Ovary (tissue), 7 donors: ENCODE measurements at regions not wholly inside any gene's neighbourhood (a gene's known extent, or its start where the extent isn't known, plus 50 kb on each side); places are given as distances from the start of the nearest gene placed in this dataset.

ENCODE experiments used
- DNase-seq, 5 donors: peaks; one replicate each; pipeline ENCODE4 v3.0.0-alpha.2; 2019 to 2020
- H3K27ac ChIP-seq, 2 donors: fragments of 200-600 bp; one replicate each; pipeline versions ENCODE4 v1.5.1 to v1.8.0; 2019 to 2022
- H3K27me3 ChIP-seq: fragments of 200-600 bp; one replicate; pipeline ENCODE4 v1.8.0; 2022
- H3K36me3 ChIP-seq: fragments of 200-600 bp; sonication (generic); one replicate; pipeline ENCODE4 v1.5.1; 2019
- H3K4me1 ChIP-seq: one replicate; pipeline ENCODE4 v1.8.1; 2013; ENCODE audit warnings: mild to moderate bottlenecking, moderate library complexity; ENCODE audit not compliant: insufficient read depth
- H3K4me3 ChIP-seq: fragments of 200-600 bp; sonication (generic); one replicate; pipeline ENCODE4 v1.5.1; 2017
- H3K9me3 ChIP-seq, 2 donors: fragments of 200-600 bp in 1 of 2; sonication (generic) in 1 of 2; one replicate each; pipeline versions ENCODE4 v1.5.1 to v1.8.1; 2013 to 2019; ENCODE audit warnings: mild to moderate bottlenecking in 1 of 2, moderate library complexity in 1 of 2
- CTCF ChIP-seq, 3 donors: fragments of 450-650 bp in 2 of 3; fragments of 200-600 bp in 1 of 3; IDR thresholded peaks; one replicate each; pipeline versions ENCODE4 v1.5.1 to v1.8.0; 2016 to 2022; ENCODE audit warnings: antibody characterized with exemption in 3 of 3, mild to moderate bottlenecking in 1 of 3
- EP300 ChIP-seq: sonication (generic); formaldehyde crosslinking; IDR thresholded peaks from one replicate; pipeline ENCODE4 v1.6.1; 2017; ENCODE audit warnings: antibody characterized with exemption
- POLR2A ChIP-seq: fragments of 450-650 bp; IDR thresholded peaks from one replicate; pipeline ENCODE4 v1.6.1; 2017; ENCODE audit warnings: antibody characterized with exemption, mild to moderate bottlenecking, moderate library complexity
- WGBS, 3 donors: extraction: QIAGEN DNeasy Blood & Tissue Kit in 1 of 3; methylation state at CpG; one replicate each; pipeline versions ENCODE4 v1.1.5 to v1.1.7; 2013 to 2017; 5-methylcytosine and 5-hydroxymethylcytosine counted together
- intact Hi-C, 4 donors: fragments of 100-400 bp; cut with DNase I; formaldehyde crosslinking; loops; one replicate each; pipeline versions ENCODE4 v1.11.0 to v1.15.1; 2022 to 2023
- donor health status: DM: no; HTN: no; CAD: no; lungs with moderate emphysema.
- donor health status: DM: no; HTN: no; CAD: no.
- donor health status: Bipolar disorder and iron deficiency.
- donor health status: DM: no; HTN: no; CAD: no.
- donor health status: DM: yes; HTN: yes; CAD: no.

- no peaks in the 10 kb centered on the region for H3K27me3 ChIP-seq
- no peak overlapping the region for H3K4me3 ChIP-seq
- no peak overlapping the region for H3K27ac ChIP-seq
- no peak for DNase-seq
- H3K36me3 ChIP-seq, result no peaks in the 10 kb centered on the region
- 80 to 92% (median 89%) methylated on average over 1 of the region's 1 CpG for WGBS, 3 donors
- TF ChIP-seq CTCF (IDR thresholded peaks at IDR 0.05), result no peak
- no peak for TF ChIP-seq POLR2A
- TF ChIP-seq EP300, result no peak
- intact Hi-C loops, result no loop called here
- H3K4me1 ChIP-seq, result no peaks in the 10 kb centered on the region
- no peaks in the 10 kb centered on the region for H3K9me3 ChIP-seq
These were observed 340.3 kb downstream of the EPHA7 start for GRCh38 chr6:93079061-93079460.

DNA sequence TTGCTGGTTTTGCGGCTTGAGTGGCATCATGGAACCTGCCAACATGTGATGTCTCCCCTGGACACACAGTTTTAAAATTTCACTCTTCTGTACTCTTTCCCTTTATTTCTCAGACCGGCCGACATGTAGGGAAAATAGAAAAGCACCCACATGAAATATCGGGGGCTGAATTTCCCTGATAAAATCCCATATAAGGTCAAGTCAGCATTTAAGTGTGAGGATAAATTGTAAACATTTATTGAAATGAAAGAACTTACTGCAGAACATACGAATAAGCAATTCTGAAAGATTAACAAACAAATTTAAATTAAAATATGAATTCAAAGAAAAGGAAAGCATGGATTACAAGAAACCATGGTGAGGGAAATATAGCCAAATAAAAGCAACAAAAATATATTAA, 345.5 kb downstream of the EPHA7 start:
- Histone ChIP-seq H3K9me3 (no peaks in the 10 kb centered on the region), H3K27ac (no peak overlapping the region), H3K4me1 (no peaks in the 10 kb centered on the region), H3K4me3 (no peak overlapping the region), H3K36me3 (no peaks in the 10 kb centered on the region), H3K27me3 (no peaks in the 10 kb centered on the region)
- WGBS, 3 donors, result 93 to 96% (median 93%) methylated on average over 5 of the region's 5 CpGs
- DNase-seq, result no peak
- intact Hi-C loops, result no loop called here
- no peak for TF ChIP-seq CTCF (IDR thresholded peaks at IDR 0.05)
- no peak for TF ChIP-seq POLR2A

DNA sequence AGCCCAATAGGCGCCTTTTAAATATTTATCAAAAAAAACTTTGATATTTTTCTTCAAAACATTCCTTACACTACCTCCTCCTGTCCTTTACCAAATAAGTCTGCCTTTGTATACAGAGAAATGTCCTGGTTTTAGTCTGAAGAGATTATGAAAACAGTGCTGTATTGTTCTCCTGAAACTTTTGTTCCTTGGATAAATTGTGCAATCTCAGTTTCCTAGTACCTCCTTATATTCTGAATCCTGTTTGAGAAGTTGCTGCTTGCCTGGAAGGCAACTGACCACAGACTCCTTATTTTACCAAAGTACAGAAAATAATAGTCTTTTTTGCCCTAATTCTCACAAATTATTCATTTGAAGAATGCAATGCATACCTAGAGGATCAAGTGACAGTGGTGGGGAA, 349.5 kb downstream of the EPHA7 start:
- DNase-seq, result no peak
- intact Hi-C loops, result no loop called here
- H3K27me3 ChIP-seq, result no peaks in the 10 kb centered on the region
- H3K4me1 ChIP-seq, result no peaks in the 10 kb centered on the region
- no peak overlapping the region for H3K27ac ChIP-seq
- H3K36me3 ChIP-seq, result no peaks in the 10 kb centered on the region
- WGBS, 3 donors, result 89 to 97% (median 91%) methylated on average over 1 of the region's 1 CpG
- no peaks in the 10 kb centered on the region for H3K9me3 ChIP-seq
- H3K4me3 ChIP-seq, result no peak overlapping the region
- TF ChIP-seq POLR2A (no peak), EP300 (no peak), CTCF (IDR thresholded peaks at IDR 0.05) (no peak)

DNA sequence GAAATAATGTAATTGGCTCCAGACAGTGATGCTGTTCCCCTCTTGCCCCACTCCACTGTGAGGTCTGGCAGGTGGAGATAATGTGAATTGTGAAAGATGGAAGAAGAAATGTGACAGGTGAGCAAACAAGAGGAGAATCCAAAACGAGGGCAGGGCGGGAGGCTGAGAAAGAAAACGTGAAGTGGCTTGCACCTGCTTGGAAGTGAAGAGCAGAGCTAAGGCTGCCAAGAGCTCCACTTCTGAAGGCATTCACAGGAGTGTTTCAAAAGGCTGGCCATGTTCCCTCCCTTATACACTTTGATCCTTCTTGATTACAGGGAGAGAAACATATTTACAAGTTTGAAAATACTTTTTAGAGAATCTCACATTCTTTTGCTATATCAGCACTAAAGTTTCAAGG, 359.4 kb downstream of the EPHA7 start:
- H3K9me3 ChIP-seq, result no peaks in the 10 kb centered on the region
- no peaks in the 10 kb centered on the region for H3K36me3 ChIP-seq
- H3K27me3 ChIP-seq, result no peaks in the 10 kb centered on the region
- WGBS, 3 donors, result 29 to 43% (median 30%) methylated on average over 3 of the region's 3 CpGs
- no peaks in the 10 kb centered on the region for H3K4me1 ChIP-seq
- no peak overlapping the region for H3K4me3 ChIP-seq
- intact Hi-C loops, result no loop called here
- no peak overlapping the region for H3K27ac ChIP-seq
- DNase-seq, result no peak
- TF ChIP-seq POLR2A (no peak), EP300 (no peak), CTCF (IDR thresholded peaks at IDR 0.05) (no peak)

GRCh38 chr6:93057584-93057983, 361.8 kb downstream of the EPHA7 start:
- Histone ChIP-seq H3K27me3 (no peaks in the 10 kb centered on the region), H3K36me3 (no peaks in the 10 kb centered on the region), H3K4me1 (no peaks in the 10 kb centered on the region), H3K27ac (no peak overlapping the region), H3K4me3 (no peak overlapping the region), H3K9me3 (no peaks in the 10 kb centered on the region)
- TF ChIP-seq CTCF (IDR thresholded peaks at IDR 0.05) (no peak), POLR2A (no peak), EP300 (no peak)
- intact Hi-C loops, result no loop called here
- no peak for DNase-seq
